T-helper 1 cell treated with Interleukin-12 subunit alpha and Interleukin-12 subunit beta and Interleukin-4 antibody, amounts not matched to agents 30 μg/mL and 1 μg/mL, for 36 hours (primary cell): ENCODE measurements at regions not wholly inside any gene's neighbourhood (a gene's known extent, or its start where the extent isn't known, plus 50 kb on each side); places are given as distances from the start of the nearest gene placed in this dataset.

ENCODE experiments used
- H3K27ac Mint-ChIP-seq: one replicate; pipeline ENCODE4 v1.8.0; 2021; ENCODE audit warnings: mild to moderate bottlenecking, mixed read lengths
- H3K27me3 Mint-ChIP-seq: one replicate; pipeline ENCODE4 v1.8.0; 2021; ENCODE audit warnings: low read depth, mixed read lengths
- H3K36me3 Mint-ChIP-seq: one replicate; pipeline ENCODE4 v1.8.0; 2021; ENCODE audit warnings: low read depth, mixed read lengths
- H3K4me1 Mint-ChIP-seq: one replicate; pipeline ENCODE4 v1.8.0; 2021; ENCODE audit warnings: low read depth, mixed read lengths
- H3K4me3 Mint-ChIP-seq: one replicate; pipeline ENCODE4 v1.8.0; 2021; ENCODE audit warnings: mild to moderate bottlenecking, moderate library complexity, mixed read lengths
- H3K9me3 Mint-ChIP-seq: one replicate; pipeline ENCODE4 v1.8.0; 2021; ENCODE audit warnings: mixed read lengths

DNA sequence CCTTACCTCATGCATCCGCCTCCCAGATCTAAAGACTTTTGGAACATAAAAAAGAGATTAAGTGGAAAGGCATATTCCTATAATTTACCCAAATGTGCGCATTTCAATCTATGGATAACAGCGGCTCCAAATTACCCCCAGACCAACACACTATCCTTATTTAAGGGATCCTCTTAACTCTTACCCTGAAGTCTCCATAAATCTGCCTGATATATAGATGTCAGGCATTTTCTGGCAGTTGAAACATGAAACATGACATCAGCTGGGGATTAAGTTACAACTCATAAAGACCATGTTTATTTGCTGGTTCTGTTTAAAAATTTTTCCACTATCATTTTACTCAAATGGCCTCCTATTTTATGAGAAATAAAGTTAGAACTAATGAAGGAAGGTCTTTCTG is 478.5 kb upstream of the SALL1 start:
- Mint-ChIP-seq H3K36me3 (no peaks in the 10 kb centered on the region), H3K4me3 (no peak overlapping the region), H3K4me1 (no peaks in the 10 kb centered on the region), H3K9me3 (peaks cover 34% of the 10 kb centered on the region), H3K27ac (no peak overlapping the region), H3K27me3 (no peaks in the 10 kb centered on the region)

DNA sequence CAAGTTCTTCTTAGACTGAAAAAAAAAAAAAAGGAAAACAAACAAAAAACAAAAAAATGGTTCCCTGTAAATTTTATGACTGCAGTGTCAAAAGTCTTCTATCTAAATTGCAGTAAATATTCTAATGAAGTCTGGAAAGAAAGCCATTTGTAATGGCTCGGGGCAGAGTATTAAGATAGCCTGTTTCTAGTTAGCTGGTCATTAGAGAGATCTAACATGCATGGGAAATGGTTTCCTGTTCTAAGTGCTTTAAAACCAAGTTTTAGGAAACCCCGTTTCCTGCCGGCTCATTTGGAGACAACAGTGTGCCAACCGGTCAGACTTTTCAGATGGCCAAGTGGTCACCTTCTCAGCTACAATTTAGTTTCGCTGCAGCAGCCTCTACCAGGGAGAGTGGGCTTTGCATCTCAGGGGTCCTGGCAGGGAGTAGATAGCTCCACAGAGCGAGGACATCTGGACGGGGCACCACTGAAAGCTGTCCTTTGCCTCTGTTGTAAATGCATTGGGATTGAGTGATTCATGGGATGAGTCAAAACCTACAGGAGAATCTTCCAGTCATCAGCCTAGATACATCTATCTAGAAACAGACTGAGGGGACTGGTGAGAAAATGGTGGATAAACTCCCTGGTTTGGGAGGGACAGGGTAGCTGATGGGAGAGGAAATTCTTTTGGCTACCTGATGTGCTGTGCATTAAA is 473.2 kb upstream of the SALL1 start:
- Mint-ChIP-seq H3K4me3 (no peak overlapping the region), H3K36me3 (no peaks in the 10 kb centered on the region), H3K27me3 (no peaks in the 10 kb centered on the region), H3K27ac (no peak overlapping the region), H3K9me3 (peaks cover 55% of the 10 kb centered on the region), H3K4me1 (no peaks in the 10 kb centered on the region)

DNA sequence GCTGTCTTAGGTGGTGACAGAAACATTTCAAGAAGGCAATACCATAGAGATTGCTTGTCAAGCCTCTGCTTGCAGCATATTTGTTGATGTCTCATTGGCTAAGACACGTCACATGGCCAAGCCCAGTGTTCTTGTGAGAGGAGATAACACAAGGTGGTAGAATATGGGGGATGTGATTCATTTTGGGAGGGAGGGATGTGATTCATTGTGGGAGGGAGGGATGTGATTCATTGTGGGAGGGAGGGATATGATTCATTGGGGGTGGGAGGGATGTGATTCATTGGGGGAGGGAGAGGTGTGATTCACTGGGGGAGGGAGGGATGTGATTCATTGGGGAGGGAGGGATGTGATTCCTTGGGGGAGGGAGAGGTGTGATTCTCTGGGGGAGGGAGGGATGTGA is 470.5 kb upstream of the SALL1 start:
- H3K36me3 Mint-ChIP-seq = no peaks in the 10 kb centered on the region
- no peak overlapping the region for H3K4me3 Mint-ChIP-seq
- H3K27ac Mint-ChIP-seq = no peak overlapping the region
- H3K27me3 Mint-ChIP-seq = no peaks in the 10 kb centered on the region
- no peaks in the 10 kb centered on the region for H3K4me1 Mint-ChIP-seq
- H3K9me3 Mint-ChIP-seq = peaks cover 49% of the 10 kb centered on the region

DNA sequence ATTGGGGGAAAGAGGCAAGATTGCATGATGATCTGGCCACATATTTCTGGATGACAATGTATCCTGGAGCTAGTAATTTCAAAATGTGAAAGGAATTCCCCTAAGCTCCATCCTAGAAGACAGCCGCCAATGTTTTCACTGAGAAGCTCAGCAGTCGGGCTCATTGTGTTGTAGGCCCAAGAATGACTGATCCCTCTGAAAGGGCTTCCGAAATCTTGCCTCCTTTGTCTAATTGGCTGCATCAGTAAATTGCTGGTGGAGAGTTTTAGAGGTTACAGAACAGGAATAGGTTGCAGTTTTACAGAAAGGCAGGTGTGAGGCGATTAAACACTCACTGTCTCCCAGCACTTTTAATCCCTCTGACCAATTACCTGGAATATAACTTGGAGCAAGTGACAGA is 464.1 kb upstream of the SALL1 start:
- Mint-ChIP-seq H3K9me3 (peaks cover 15% of the 10 kb centered on the region), H3K36me3 (no peaks in the 10 kb centered on the region), H3K27me3 (no peaks in the 10 kb centered on the region), H3K27ac (no peak overlapping the region), H3K4me3 (no peak overlapping the region), H3K4me1 (no peaks in the 10 kb centered on the region)

- Mint-ChIP-seq H3K4me1 (no peaks in the 10 kb centered on the region), H3K4me3 (no peak overlapping the region), H3K9me3 (peaks cover 27% of the 10 kb centered on the region), H3K27ac (no peak overlapping the region), H3K27me3 (no peaks in the 10 kb centered on the region), H3K36me3 (no peaks in the 10 kb centered on the region)
These were observed 456.2 kb upstream of the SALL1 start for GRCh38 chr16:51607201-51607651.

DNA sequence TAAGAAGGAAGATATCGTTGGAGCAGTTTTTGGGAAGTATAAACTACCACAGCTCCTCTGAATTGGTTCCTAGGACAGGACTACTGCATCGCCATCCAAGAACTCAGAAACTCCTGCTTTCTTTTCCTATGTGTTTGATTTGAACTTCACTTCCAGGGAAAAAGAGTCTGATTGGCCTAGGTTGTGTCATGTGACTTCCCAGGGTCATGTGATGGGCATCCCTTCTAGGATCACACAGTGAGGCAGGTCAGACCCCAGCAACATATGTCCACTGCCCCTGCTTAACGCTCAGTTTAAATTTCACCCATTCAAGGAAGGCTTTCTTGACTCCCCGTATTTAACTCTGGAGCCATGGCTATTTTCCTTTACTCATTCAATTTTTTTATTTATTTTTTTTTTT is 445.2 kb upstream of the SALL1 start:
- Mint-ChIP-seq H3K4me1 (no peaks in the 10 kb centered on the region), H3K4me3 (no peak overlapping the region), H3K27me3 (no peaks in the 10 kb centered on the region), H3K9me3 (peaks cover 12% of the 10 kb centered on the region), H3K36me3 (no peaks in the 10 kb centered on the region), H3K27ac (no peak overlapping the region)

- no peaks in the 10 kb centered on the region for H3K27me3 Mint-ChIP-seq
- H3K9me3 Mint-ChIP-seq = peaks cover 12% of the 10 kb centered on the region
- H3K4me1 Mint-ChIP-seq = no peaks in the 10 kb centered on the region
- H3K36me3 Mint-ChIP-seq = no peaks in the 10 kb centered on the region
- H3K4me3 Mint-ChIP-seq = no peak overlapping the region
- H3K27ac Mint-ChIP-seq = no peak overlapping the region
These were observed 441.6 kb upstream of the SALL1 start for GRCh38 chr16:51592535-51593300.

GRCh38 chr16:51592001-51592501 is 441.0 kb upstream of the SALL1 start:
- Mint-ChIP-seq H3K36me3 (no peaks in the 10 kb centered on the region), H3K4me3 (no peak overlapping the region), H3K4me1 (no peaks in the 10 kb centered on the region), H3K27ac (no peak overlapping the region), H3K9me3 (peaks cover 10% of the 10 kb centered on the region), H3K27me3 (no peaks in the 10 kb centered on the region)

- Mint-ChIP-seq H3K4me1 (no peaks in the 10 kb centered on the region), H3K36me3 (no peaks in the 10 kb centered on the region), H3K9me3 (peaks cover 8% of the 10 kb centered on the region), H3K27ac (no peak overlapping the region), H3K27me3 (no peaks in the 10 kb centered on the region), H3K4me3 (no peak overlapping the region)
These were observed 440.4 kb upstream of the SALL1 start for GRCh38 chr16:51591480-51591879.

- no peak overlapping the region for H3K27ac Mint-ChIP-seq
- H3K27me3 Mint-ChIP-seq = no peaks in the 10 kb centered on the region
- H3K4me3 Mint-ChIP-seq = no peak overlapping the region
- no peaks in the 10 kb centered on the region for H3K4me1 Mint-ChIP-seq
- no peaks in the 10 kb centered on the region for H3K36me3 Mint-ChIP-seq
- H3K9me3 Mint-ChIP-seq = peaks cover 28% of the 10 kb centered on the region
These were observed 428.7 kb upstream of the SALL1 start for GRCh38 chr16:51579652-51580360.

- no peaks in the 10 kb centered on the region for H3K4me1 Mint-ChIP-seq
- H3K36me3 Mint-ChIP-seq = no peaks in the 10 kb centered on the region
- no peak overlapping the region for H3K27ac Mint-ChIP-seq
These were observed 426.7 kb upstream of the SALL1 start for GRCh38 chr16:51577621-51578303.

DNA sequence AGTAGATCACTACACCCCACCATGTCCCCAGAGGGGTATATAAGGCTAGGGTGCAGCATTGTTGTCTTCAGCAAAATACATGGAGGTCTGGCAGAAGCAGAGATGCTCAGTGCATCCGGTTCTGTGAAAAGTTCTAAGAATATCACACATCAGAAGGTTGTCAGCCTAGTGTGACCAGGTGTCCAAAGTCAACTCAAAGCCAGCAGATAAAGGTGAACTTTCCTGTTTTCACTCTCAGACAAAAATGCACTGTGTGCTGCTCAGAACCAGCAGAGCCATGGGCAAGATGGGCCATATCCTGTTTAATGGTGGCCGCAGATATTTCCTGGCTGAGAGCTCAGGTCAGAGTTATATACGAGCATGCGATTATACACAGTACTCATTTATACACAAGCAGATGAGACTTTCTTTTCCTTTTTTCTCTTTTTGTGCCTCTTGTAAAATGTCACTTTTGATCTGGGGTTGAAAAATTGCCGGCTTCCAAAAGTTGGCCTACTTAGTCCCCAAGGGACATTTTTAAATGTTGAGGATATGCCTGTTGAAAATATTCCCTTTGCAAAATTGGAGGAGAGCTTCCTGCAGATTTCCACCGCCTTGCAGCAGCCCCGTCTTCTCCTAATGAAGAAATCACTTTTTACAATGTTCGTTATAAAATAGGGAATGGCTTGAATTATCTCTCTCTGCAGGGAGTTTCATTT is 425.6 kb upstream of the SALL1 start:
- no peaks in the 10 kb centered on the region for H3K4me1 Mint-ChIP-seq
- H3K36me3 Mint-ChIP-seq = no peaks in the 10 kb centered on the region
- H3K9me3 Mint-ChIP-seq = peaks cover 49% of the 10 kb centered on the region
- H3K27ac Mint-ChIP-seq = no peak overlapping the region
- no peak overlapping the region for H3K4me3 Mint-ChIP-seq
- no peaks in the 10 kb centered on the region for H3K27me3 Mint-ChIP-seq

More at GRCh38 chr16:51577621-51578303, 426.7 kb upstream of the SALL1 start:
- no peak overlapping the region for H3K4me3 Mint-ChIP-seq
- H3K27me3 Mint-ChIP-seq = no peaks in the 10 kb centered on the region
- peaks cover 40% of the 10 kb centered on the region for H3K9me3 Mint-ChIP-seq

GRCh38 chr16:51573191-51573590 is 422.1 kb upstream of the SALL1 start:
- no peaks in the 10 kb centered on the region for H3K4me1 Mint-ChIP-seq
- no peaks in the 10 kb centered on the region for H3K36me3 Mint-ChIP-seq
- peaks cover 44% of the 10 kb centered on the region for H3K9me3 Mint-ChIP-seq
- H3K27me3 Mint-ChIP-seq = no peaks in the 10 kb centered on the region
- H3K4me3 Mint-ChIP-seq = no peak overlapping the region
- H3K27ac Mint-ChIP-seq = no peak overlapping the region
